BJ (cell line): ENCODE measurements at regions not wholly inside any gene's neighbourhood (a gene's known extent, or its start where the extent isn't known, plus 50 kb on each side); places are given as distances from the start of the nearest gene placed in this dataset.

Experiments used
- CTCF ChIA-PET: fragments of 350-600 bp; formaldehyde crosslinking; extraction: SDS; loops from one replicate; lab custom pipeline; 2021; ENCODE audit warnings: antibody characterized with exemption, inconsistent platforms; lab: Yijun Ruan, JAX
- POLR2A ChIA-PET: fragments of 300-600 bp; sonication (Branson Sonifier 250); formaldehyde crosslinking; extraction: SDS; loops from one replicate; lab custom pipeline; 2021; ENCODE audit warnings: antibody characterized with exemption; lab: Charles Lee
- DNase-seq: peaks from one replicate; pipeline ENCODE4 v3.0.0-alpha.2; 2011; ENCODE audit warnings: low read depth
- H3K27me3 ChIP-seq: 2 replicates; pipeline ENCODE4 v1.6.0; 2011; ENCODE audit warnings: low read length; ENCODE audit not compliant: control insufficient read depth, insufficient read depth
- H3K36me3 ChIP-seq: 2 replicates; pipeline ENCODE4 v1.5.1; 2011; ENCODE audit warnings: low read length; ENCODE audit not compliant: control insufficient read depth, insufficient read depth
- H3K4me3 ChIP-seq: 2 replicates; pipeline ENCODE4 v1.5.1; 2011; ENCODE audit warnings: low read depth, mild to moderate bottlenecking, control low read depth, low read length
- CTCF ChIP-seq: IDR thresholded peaks from 2 replicates; pipeline ENCODE4 v1.5.1; 2011; ENCODE audit warnings: low read depth, mild to moderate bottlenecking, control low read depth, inconsistent platforms, low read length, moderate library complexity; ENCODE audit not compliant: insufficient read depth

- POLR2A ChIA-PET: no interaction called here
- no peaks in the 10 kb centered on the region for H3K27me3 ChIP-seq
Observed at GRCh38 chr1:213687832-213688231, 299.9 kb upstream of the PROX1 start.

GRCh38 chr1:213688655-213689054, 299.1 kb upstream of the PROX1 start:
- no peak for TF ChIP-seq CTCF
- CTCF ChIA-PET: no interaction called here

More at GRCh38 chr1:213687832-213688231, 299.9 kb upstream of the PROX1 start:
- no peak overlapping the region for H3K4me3 ChIP-seq
- CTCF ChIA-PET: no interaction called here
- H3K36me3 ChIP-seq: no peaks in the 10 kb centered on the region
- no peak for TF ChIP-seq CTCF
- DNase-seq: no peak

GRCh38 chr1:213689260-213689659, 298.5 kb upstream of the PROX1 start:
- Histone ChIP-seq H3K27me3 (no peaks in the 10 kb centered on the region), H3K4me3 (no peak overlapping the region), H3K36me3 (no peaks in the 10 kb centered on the region)
- TF ChIP-seq CTCF: no peak
- no peak for DNase-seq
- ChIA-PET CTCF (no interaction called here), POLR2A (no interaction called here)

More at GRCh38 chr1:213688655-213689054, 299.1 kb upstream of the PROX1 start:
- DNase-seq: no peak
- POLR2A ChIA-PET: no interaction called here
- H3K27me3 ChIP-seq: no peaks in the 10 kb centered on the region
- H3K4me3 ChIP-seq: no peak overlapping the region
- no peaks in the 10 kb centered on the region for H3K36me3 ChIP-seq

GRCh38 chr1:213690341-213690917, 297.3 kb upstream of the PROX1 start:
- TF ChIP-seq CTCF: no peak
- Histone ChIP-seq H3K4me3 (no peak overlapping the region), H3K36me3 (no peaks in the 10 kb centered on the region), H3K27me3 (no peaks in the 10 kb centered on the region)
- CTCF ChIA-PET: no interaction called here
- no peak for DNase-seq
- POLR2A ChIA-PET: no interaction called here

- H3K27me3 ChIP-seq: no peaks in the 10 kb centered on the region
- no peak overlapping the region for H3K4me3 ChIP-seq
- DNase-seq: no peak
- CTCF ChIA-PET: no interaction called here
- no peak for TF ChIP-seq CTCF
- H3K36me3 ChIP-seq: no peaks in the 10 kb centered on the region
- POLR2A ChIA-PET: no interaction called here
Observed at GRCh38 chr1:213692321-213692720, 295.5 kb upstream of the PROX1 start.
